ENCODE measurements at regions not wholly inside any gene's neighbourhood (a gene's known extent, or its start where the extent isn't known, plus 50 kb on each side); places are given as distances from the start of the nearest gene placed in this dataset.

DNA sequence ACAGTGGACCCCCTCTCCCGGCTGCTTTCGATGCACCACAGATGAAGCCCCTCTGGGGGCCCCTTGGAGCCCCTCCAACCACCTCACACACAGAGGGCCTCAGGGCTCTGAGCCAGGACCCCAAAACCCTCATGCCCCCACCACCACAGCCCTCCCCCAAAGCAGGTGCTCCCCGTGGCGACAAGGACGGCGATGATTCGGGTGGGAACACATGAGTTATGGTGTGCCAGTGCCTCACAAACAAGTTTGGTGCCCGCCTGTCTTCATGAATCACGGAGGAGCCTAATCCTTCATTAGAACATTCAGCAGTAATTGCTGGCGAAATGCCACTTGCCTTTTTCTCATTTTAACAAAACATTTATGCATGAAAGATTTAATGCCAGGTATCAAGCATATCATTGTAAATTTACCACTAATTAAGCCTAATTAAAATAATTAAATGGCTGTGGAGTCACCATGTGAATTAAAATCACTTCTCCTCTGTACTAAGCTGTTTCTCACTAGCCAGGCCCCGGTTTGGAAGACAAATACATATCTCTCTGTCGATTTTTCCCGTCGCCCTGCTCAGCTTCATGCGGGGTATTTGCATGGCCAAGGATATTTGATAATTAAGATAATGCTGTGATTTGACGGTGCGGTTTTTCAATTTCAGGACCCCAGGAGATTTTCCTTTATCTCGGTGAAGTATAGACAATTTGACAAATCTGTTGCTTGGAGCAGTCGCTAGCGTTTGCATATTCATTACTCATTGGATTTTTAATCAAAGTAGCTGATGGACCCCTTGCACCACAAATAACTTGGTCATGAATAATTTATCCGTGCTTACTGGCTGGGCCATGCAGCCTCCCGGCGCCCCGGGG is 157.0 kb downstream of the TLE3 start:
- intact Hi-C loops (cut with DNase I; ENCODE audit: low total_unique reads) (no loop called here), in situ Hi-C loops (cut with MboI; ENCODE audit: low pct_ligation_motif_present in 1 of 4, low pct_unique_long_range_greater_than_20kb in 1 of 4, low sequenced_read_pairs in 3 of 4) (no loop called here)
- TF ChIP-seq POLR2A (IDR thresholded peaks at IDR 0.05): no peak
- no peak for TF ChIP-seq POLR2AphosphoS5 (IDR thresholded peaks at IDR 0.05)
- TF ChIP-seq, protein P1, sequence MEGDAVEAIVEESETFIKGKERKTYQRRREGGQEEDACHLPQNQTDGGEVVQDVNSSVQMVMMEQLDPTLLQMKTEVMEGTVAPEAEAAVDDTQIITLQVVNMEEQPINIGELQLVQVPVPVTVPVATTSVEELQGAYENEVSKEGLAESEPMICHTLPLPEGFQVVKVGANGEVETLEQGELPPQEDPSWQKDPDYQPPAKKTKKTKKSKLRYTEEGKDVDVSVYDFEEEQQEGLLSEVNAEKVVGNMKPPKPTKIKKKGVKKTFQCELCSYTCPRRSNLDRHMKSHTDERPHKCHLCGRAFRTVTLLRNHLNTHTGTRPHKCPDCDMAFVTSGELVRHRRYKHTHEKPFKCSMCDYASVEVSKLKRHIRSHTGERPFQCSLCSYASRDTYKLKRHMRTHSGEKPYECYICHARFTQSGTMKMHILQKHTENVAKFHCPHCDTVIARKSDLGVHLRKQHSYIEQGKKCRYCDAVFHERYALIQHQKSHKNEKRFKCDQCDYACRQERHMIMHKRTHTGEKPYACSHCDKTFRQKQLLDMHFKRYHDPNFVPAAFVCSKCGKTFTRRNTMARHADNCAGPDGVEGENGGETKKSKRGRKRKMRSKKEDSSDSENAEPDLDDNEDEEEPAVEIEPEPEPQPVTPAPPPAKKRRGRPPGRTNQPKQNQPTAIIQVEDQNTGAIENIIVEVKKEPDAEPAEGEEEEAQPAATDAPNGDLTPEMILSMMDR (IDR thresholded peaks at IDR 0.05): no peak
- no peak for TF ChIP-seq EP300 (IDR thresholded peaks at IDR 0.05; ENCODE audit: low read depth)
- Histone ChIP-seq H3K4me3 (no peak overlapping the region), H3K9me3 (peaks cover 2 to 3% of the 10 kb centered on the region in 2 donors), H3K36me3 (no peaks in the 10 kb centered on the region), H3K27ac (no peak overlapping the region), H3K4me1 (no peaks in the 10 kb centered on the region), H3K27me3 (no peaks in the 10 kb centered on the region)
- no peak for DNase-seq
- 96 to 97% methylated on average over 17 to 24 of the region's 24 CpGs for WGBS, 2 donors (ENCODE audit: low coverage in 1 of 2)

DNA sequence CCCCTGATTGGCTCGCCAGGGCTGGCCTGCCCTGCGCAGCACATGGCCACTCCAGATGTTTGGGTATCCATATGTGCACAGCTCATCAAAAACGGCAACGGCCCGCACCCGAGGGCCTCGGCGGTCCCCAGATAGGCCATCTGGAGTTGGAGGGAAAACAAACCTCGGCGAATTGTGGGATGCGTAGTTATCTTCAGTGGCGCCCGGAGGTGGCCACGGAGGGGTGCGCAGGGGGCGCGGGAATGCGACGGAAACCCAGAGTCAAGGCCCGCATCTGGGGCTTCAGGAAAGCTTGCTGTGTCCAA is 156.5 kb downstream of the TLE3 start:
- in situ Hi-C loops (cut with MboI; ENCODE audit: low pct_ligation_motif_present in 1 of 4, low pct_unique_long_range_greater_than_20kb in 1 of 4, low sequenced_read_pairs in 3 of 4) (no loop called here), intact Hi-C loops (cut with DNase I; ENCODE audit: low total_unique reads) (no loop called here)
- WGBS, 2 donors (ENCODE audit: low coverage in 1 of 2): 90 to 100% methylated on average over 2 to 20 of the region's 20 CpGs
- no peaks in the 10 kb centered on the region for H3K4me1 ChIP-seq
- TF ChIP-seq EP300 (IDR thresholded peaks at IDR 0.05; ENCODE audit: low read depth) (no peak), POLR2AphosphoS5 (IDR thresholded peaks at IDR 0.05) (no peak), POLR2A (IDR thresholded peaks at IDR 0.05) (no peak)
- TF ChIP-seq, protein P1 (IDR thresholded peaks at IDR 0.05): no peak
- DNase-seq: no peak
- no peaks in the 10 kb centered on the region for H3K27me3 ChIP-seq
- H3K9me3 ChIP-seq: no peaks in the 10 kb centered on the region
- H3K27ac ChIP-seq: no peak overlapping the region
- H3K4me3 ChIP-seq: no peak overlapping the region
- no peaks in the 10 kb centered on the region for H3K36me3 ChIP-seq

GRCh38 chr15:69941706-69942495 is 155.8 kb downstream of the TLE3 start:
- intact Hi-C loops (cut with DNase I; ENCODE audit: low total_unique reads) (no loop called here), in situ Hi-C loops (cut with MboI; ENCODE audit: low pct_ligation_motif_present in 1 of 4, low pct_unique_long_range_greater_than_20kb in 1 of 4, low sequenced_read_pairs in 3 of 4) (no loop called here)
- Histone ChIP-seq H3K27ac (no peak overlapping the region), H3K36me3 (no peaks in the 10 kb centered on the region), H3K4me3 (no peak overlapping the region), H3K4me1 (no peaks in the 10 kb centered on the region), H3K9me3 (no peaks in the 10 kb centered on the region), H3K27me3 (no peaks in the 10 kb centered on the region)
- no peak for DNase-seq
- TF ChIP-seq, protein P1 (IDR thresholded peaks at IDR 0.05): no peak
- no peak for TF ChIP-seq POLR2A (IDR thresholded peaks at IDR 0.05)
- 90 to 94% methylated on average over 7 to 11 of the region's 11 CpGs for WGBS, 2 donors (ENCODE audit: low coverage in 1 of 2)

GRCh38 chr15:69943637-69944036 is 154.1 kb downstream of the TLE3 start:
- in situ Hi-C loops (cut with MboI; ENCODE audit: low pct_ligation_motif_present in 1 of 4, low pct_unique_long_range_greater_than_20kb in 1 of 4, low sequenced_read_pairs in 3 of 4): no loop called here
- 83% methylated on average over 1 of the region's 1 CpG; no CpG with 5 or more reads in 1 of the 2 donors for WGBS, 2 donors (ENCODE audit: low coverage in 1 of 2)

More at GRCh38 chr15:69943637-69944036, 154.1 kb downstream of the TLE3 start:
- Histone ChIP-seq H3K36me3 (no peaks in the 10 kb centered on the region), H3K4me1 (no peaks in the 10 kb centered on the region), H3K27ac (no peak overlapping the region), H3K27me3 (no peaks in the 10 kb centered on the region), H3K9me3 (no peaks in the 10 kb centered on the region), H3K4me3 (no peak overlapping the region)
- intact Hi-C loops (cut with DNase I; ENCODE audit: low total_unique reads): no loop called here
- DNase-seq: no peak
- TF ChIP-seq POLR2A (IDR thresholded peaks at IDR 0.05) (no peak), POLR2AphosphoS5 (IDR thresholded peaks at IDR 0.05) (no peak), EP300 (IDR thresholded peaks at IDR 0.05; ENCODE audit: low read depth) (no peak)
- TF ChIP-seq, protein P1 (IDR thresholded peaks at IDR 0.05): no peak
